K562 (cell line): ENCODE measurements at regions not wholly inside any gene's neighbourhood (a gene's known extent, or its start where the extent isn't known, plus 50 kb on each side); places are given as distances from the start of the nearest gene placed in this dataset.
A peak's percentile ranks its signal among the peaks of the same experiment; 100 is the strongest.

Experiments
- ATAC-seq: fragments of 200-7000 bp; cut with Tn5 transposase; 3 replicates; pipeline ENCODE4 v1.9.1; 2020; ENCODE audit warnings: moderate library complexity
- BruUV-seq: library from RNA; stranded (reverse); fragments of 400-500 nt; replicated peaks from 2 replicates; lab custom pipeline; 2021; lab: Mats Ljungman, UMichigan
- CTCF ChIA-PET: fragments of 300-600 bp; formaldehyde crosslinking; extraction: SDS; loops from one replicate; lab custom pipeline; 2021; ENCODE audit warnings: low intra/inter-chr PET ratio; lab: Yijun Ruan, JAX
- POLR2A ChIA-PET: fragments of 300-600, 350-650 bp; sonication (Branson Sonifier 250); formaldehyde crosslinking; extraction: SDS; loops from one replicate; lab custom pipeline; 2021; ENCODE audit warnings: antibody characterized with exemption, inconsistent platforms; lab: Yijun Ruan, JAX
- DNase-seq, 4 experiments: peaks; one replicate each; pipeline versions ENCODE4 v3.0.0 to v3.0.0-alpha.2; 2011 to 2018; ENCODE audit warnings: low spot score in 3 of 4, mixed read lengths in 3 of 4; ENCODE audit errors: extremely low read depth in 1 of 4
- FAIRE-seq: peaks from 2 replicates; lab custom pipeline; 2011; peaks lifted over from hg19 to GRCh38; lab: Jason Lieb, UNC
- H2AFZ ChIP-seq: 2 replicates; pipeline ENCODE4 v1.6.0; 2011; ENCODE audit warnings: low read depth, low read length, control low read depth, inconsistent platforms
- H3K27ac ChIP-seq: fragments of 200-600 bp; 3 replicates; pipeline ENCODE4 v1.8.0; 2011; ENCODE audit warnings: low read depth, mild to moderate bottlenecking, control low read depth, inconsistent platforms, low read length, moderate library complexity, mixed read lengths; ENCODE audit errors: extremely low read depth
- H3K27me3 ChIP-seq, 2 experiments: fragments of 300-600 bp in 1 of 2; 2 replicates in 1 of 2; 3 replicates in 1 of 2; pipeline versions ENCODE4 v1.6.0 to v1.8.0; 2011; ENCODE audit warnings: inconsistent platforms in 2 of 2, low read length in 2 of 2, mild to moderate bottlenecking in 1 of 2, mixed read lengths in 1 of 2, moderate library complexity in 1 of 2; ENCODE audit not compliant: control insufficient read depth in 2 of 2, insufficient read depth in 2 of 2
- H3K36me3 ChIP-seq: fragments of 300-600 bp; 3 replicates; pipeline ENCODE4 v1.8.0; 2011; ENCODE audit warnings: mild to moderate bottlenecking, low read length, inconsistent platforms; ENCODE audit not compliant: control insufficient read depth, insufficient read depth
- H3K4me1 ChIP-seq, 2 experiments: fragments of 200-600 bp in 1 of 2; replicated peaks in 1 of 2; 2 replicates in 1 of 2; 3 replicates in 1 of 2; pipeline versions ENCODE4 v1.5.1 to v1.8.0; 2011; ENCODE audit warnings: inconsistent platforms in 2 of 2, low read length in 2 of 2, mild to moderate bottlenecking in 1 of 2, mixed read lengths in 1 of 2, moderate library complexity in 1 of 2; ENCODE audit not compliant: control insufficient read depth in 2 of 2, insufficient read depth in 2 of 2
- H3K4me2 ChIP-seq: 2 replicates; pipeline ENCODE4 v1.6.1; 2011; ENCODE audit warnings: low read length, control low read depth, inconsistent platforms, mixed read lengths; ENCODE audit not compliant: insufficient read depth
- H3K4me3 ChIP-seq: fragments of 200-600 bp; sonication (generic), shearing (Covaris generic); 2 replicates; pipeline ENCODE4 v1.5.1; 2016; ENCODE audit warnings: control low read depth, inconsistent platforms
- H3K79me2 ChIP-seq: fragments of 200-600 bp; 3 replicates; pipeline ENCODE4 v1.8.0; 2011; ENCODE audit warnings: low read length, inconsistent platforms; ENCODE audit not compliant: control insufficient read depth, insufficient read depth
- H3K9ac ChIP-seq, 2 experiments: 2 replicates each; pipeline versions ENCODE4 v1.6.0 to v1.6.1; 2011; ENCODE audit warnings: low read depth in 2 of 2, low read length in 2 of 2, control low read depth in 1 of 2, inconsistent platforms in 1 of 2, mild to moderate bottlenecking in 1 of 2, mixed read lengths in 1 of 2; ENCODE audit not compliant: insufficient read depth in 1 of 2
- H3K9me1 ChIP-seq: one replicate; pipeline ENCODE4 v1.6.0; 2011; ENCODE audit warnings: inconsistent platforms, mild to moderate bottlenecking, low read length, moderate library complexity; ENCODE audit not compliant: control insufficient read depth, insufficient read depth
- H3K9me3 ChIP-seq: replicated peaks from 2 replicates; pipeline ENCODE4 v1.5.1; 2011; ENCODE audit warnings: low read depth, low read length, inconsistent platforms; ENCODE audit not compliant: control insufficient read depth, insufficient read depth
- H4K20me1 ChIP-seq: replicated peaks from 2 replicates; pipeline ENCODE4 v1.6.1; 2011; ENCODE audit warnings: low read length, inconsistent platforms, mixed read lengths; ENCODE audit not compliant: control insufficient read depth, insufficient read depth
- LEF1 ChIP-seq: fragments of 450-650 bp; IDR thresholded peaks from 2 replicates; pipeline ENCODE4 v1.6.1; 2016; ENCODE audit warnings: mild to moderate bottlenecking
- SREBF1 ChIP-seq: fragments of 150-350 bp; IDR thresholded peaks from 2 replicates; pipeline ENCODE4 v1.6.1; 2014; ENCODE audit warnings: antibody characterized with exemption, low read depth, low read length, borderline replicate concordance
- ZNF134 ChIP-seq: fragments of 250-450 bp; sonication (Bioruptor Pico); conservative IDR thresholded peaks from 2 replicates; pipeline ENCODE4 v1.4.0; 2020
- ZNF512 ChIP-seq: IDR thresholded peaks from 2 replicates; pipeline ENCODE4 v1.6.1; 2016; ENCODE audit warnings: missing genetic modification characterization, missing compliant biosample characterization
- WGBS: fragments of 100-300 bp; shearing (Covaris generic); methylation state at CpG from one replicate; pipeline ENCODE4 v1.1.6; 2016; ENCODE audit warnings: low coverage, mixed read lengths; ENCODE audit not compliant: insufficient coverage; ENCODE audit errors: missing lambda C conversion rate; 5-methylcytosine and 5-hydroxymethylcytosine counted together
- in situ Hi-C: fragments of 300-500 bp; cut with MboI; formaldehyde crosslinking; loops from 4 replicates; pipeline ENCODE4 v1.15.0; 2018; ENCODE audit warnings: inconsistent platforms, mixed read lengths
- intact Hi-C: fragments of 100-400 bp; cut with micrococcal nuclease; formaldehyde crosslinking; loops from 2 replicates; pipeline ENCODE4 v1.14.2; 2022

GRCh38 chr6:72500669-72501068, 121.2 kb upstream of the KCNQ5 start:
- Histone ChIP-seq H3K36me3 (no peaks in the 10 kb centered on the region), H3K9me1 (no peaks in the 10 kb centered on the region), H4K20me1 (no peaks in the 10 kb centered on the region), H3K4me2 (no peak overlapping the region), H3K4me1 (no peaks in the 10 kb centered on the region), H3K4me3 (no peak overlapping the region), H2AFZ (no peak overlapping the region), H3K9ac (no peak overlapping the region), H3K27ac (no peak overlapping the region), H3K27me3 (no peaks in the 10 kb centered on the region), H3K9me3 (no peaks in the 10 kb centered on the region), H3K79me2 (no peaks in the 10 kb centered on the region)
- ChIA-PET CTCF (no interaction called here), POLR2A (no interaction called here)
- ATAC-seq (no peak), FAIRE-seq (no peak), DNase-seq (no peak)
- intact Hi-C loops (no loop called here), in situ Hi-C loops (no loop called here)
- TF ChIP-seq ZNF512 (tag) (0 out of 2 replicates have a peak, but pooled peaks have one; percentile 5), ZNF134 (CRISPR knock-in tag) (peak; percentile 92), LEF1 (no peak)
- 61% methylated on average over 3 of the region's 3 CpGs for WGBS
- no TSS peak for BruUV-seq

DNA sequence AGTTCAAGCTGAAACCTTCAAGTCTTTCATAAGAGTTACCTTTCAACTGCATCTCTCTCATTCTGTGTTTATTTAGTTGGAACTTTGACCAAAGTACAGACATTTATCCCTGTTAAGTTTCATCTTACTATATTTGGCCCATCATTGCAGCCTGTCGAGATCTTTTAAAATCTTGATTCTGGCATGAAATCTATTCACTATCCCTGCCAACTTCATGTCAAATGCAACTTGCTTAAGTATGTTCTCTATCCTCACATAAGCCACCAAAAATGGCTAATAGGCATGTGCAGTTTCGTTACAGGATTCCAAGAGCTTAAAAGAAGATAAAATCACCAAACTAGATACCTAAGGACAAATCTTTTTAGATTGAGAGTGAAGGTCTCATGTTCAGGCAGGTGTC, 117.5 kb upstream of the KCNQ5 start:
- Histone ChIP-seq H3K9me3 (no peaks in the 10 kb centered on the region), H3K9me1 (no peaks in the 10 kb centered on the region), H3K27ac (no peak overlapping the region), H3K27me3 (no peaks in the 10 kb centered on the region), H3K9ac (no peak overlapping the region), H3K4me3 (no peak overlapping the region), H3K36me3 (no peaks in the 10 kb centered on the region), H4K20me1 (no peaks in the 10 kb centered on the region), H3K4me1 (no peaks in the 10 kb centered on the region), H3K4me2 (no peak overlapping the region), H3K79me2 (no peaks in the 10 kb centered on the region), H2AFZ (no peak overlapping the region)
- ChIA-PET POLR2A (no interaction called here), CTCF (no interaction called here)
- WGBS: 33% methylated on average over 2 of the region's 2 CpGs
- FAIRE-seq: no peak
- in situ Hi-C loops (no loop called here), intact Hi-C loops (no loop called here)
- no TSS peak for BruUV-seq
- no peak for DNase-seq
- no peak for ATAC-seq
- TF ChIP-seq SREBF1: no peak
